HG03066 (cell line): ENCODE measurements at regions not wholly inside any gene's neighbourhood (a gene's known extent, or its start where the extent isn't known, plus 50 kb on each side); places are given as distances from the start of the nearest gene placed in this dataset.
"Not testable (repeated sequence)": the region's sequence is repeated elsewhere in the genome, so short reads cannot be mapped to it uniquely, and the experiment has no call there.

ENCODE experiments used
- ATAC-seq: cut with Tn5 transposase; IDR thresholded peaks from one replicate; pipeline ENCODE4 v1.9.1; 2021; ENCODE audit warnings: low read depth; ENCODE audit not compliant: unreplicated experiment

GRCh38 chr3:5891711-5892110, 704.2 kb downstream of the EDEM1 start:
- no peak for ATAC-seq

- no peak for ATAC-seq
Measured at GRCh38 chr3:5898106-5898505, 710.6 kb downstream of the EDEM1 start.

GRCh38 chr3:5899014-5899761, 711.7 kb downstream of the EDEM1 start:
- ATAC-seq, result no peak

- ATAC-seq, result no peak
Measured at GRCh38 chr3:5917932-5918331, 730.4 kb downstream of the EDEM1 start.

- no peak for ATAC-seq
Measured at GRCh38 chr3:5918626-5919025, 731.1 kb downstream of the EDEM1 start.

- ATAC-seq, result no peak
Measured at GRCh38 chr3:5929027-5929426, 741.5 kb downstream of the EDEM1 start.

GRCh38 chr3:5944061-5944460, 756.6 kb downstream of the EDEM1 start:
- not testable (repeated sequence) for ATAC-seq

GRCh38 chr3:5948084-5948483, 760.6 kb downstream of the EDEM1 start:
- ATAC-seq, result no peak

- no peak for ATAC-seq
Measured at GRCh38 chr3:5951026-5951425, 763.5 kb downstream of the EDEM1 start.

- ATAC-seq, result no peak
Measured at GRCh38 chr3:5972586-5972985, 785.1 kb downstream of the EDEM1 start.

GRCh38 chr3:5974630-5975322, 787.3 kb downstream of the EDEM1 start:
- no peak for ATAC-seq

GRCh38 chr3:5977331-5977730, 789.8 kb downstream of the EDEM1 start:
- ATAC-seq, result no peak

- no peak for ATAC-seq
Measured at GRCh38 chr3:5980475-5980874, 793.0 kb downstream of the EDEM1 start.

- no peak for ATAC-seq
Measured at GRCh38 chr3:5994651-5995050, 807.1 kb downstream of the EDEM1 start.

GRCh38 chr3:6018456-6018855, 830.9 kb downstream of the EDEM1 start:
- ATAC-seq, result no peak

GRCh38 chr3:6022621-6023020, 835.1 kb downstream of the EDEM1 start:
- no peak for ATAC-seq

GRCh38 chr3:6025032-6025431, 835.9 kb upstream of the GRM7 start:
- no peak for ATAC-seq

GRCh38 chr3:6030648-6031047, 830.3 kb upstream of the GRM7 start:
- ATAC-seq, result not testable (repeated sequence)

GRCh38 chr3:6035626-6036025, 825.3 kb upstream of the GRM7 start:
- ATAC-seq, result no peak

- ATAC-seq, result no peak
Measured at GRCh38 chr3:6039971-6040370, 820.9 kb upstream of the GRM7 start.

- no peak for ATAC-seq
Measured at GRCh38 chr3:6041894-6042293, 819.0 kb upstream of the GRM7 start.

GRCh38 chr3:6047016-6047415, 813.9 kb upstream of the GRM7 start:
- ATAC-seq, result no peak
